NCI-H748 (cell line): ENCODE measurements at regions not wholly inside any gene's neighbourhood (a gene's known extent, or its start where the extent isn't known, plus 50 kb on each side); places are given as distances from the start of the nearest gene placed in this dataset.

Experiments used
- DNase-seq: peaks from one replicate; lab custom pipeline; 2025; ENCODE audit not compliant: unreplicated experiment; lab: John Stamatoyannopoulos, UW

DNA sequence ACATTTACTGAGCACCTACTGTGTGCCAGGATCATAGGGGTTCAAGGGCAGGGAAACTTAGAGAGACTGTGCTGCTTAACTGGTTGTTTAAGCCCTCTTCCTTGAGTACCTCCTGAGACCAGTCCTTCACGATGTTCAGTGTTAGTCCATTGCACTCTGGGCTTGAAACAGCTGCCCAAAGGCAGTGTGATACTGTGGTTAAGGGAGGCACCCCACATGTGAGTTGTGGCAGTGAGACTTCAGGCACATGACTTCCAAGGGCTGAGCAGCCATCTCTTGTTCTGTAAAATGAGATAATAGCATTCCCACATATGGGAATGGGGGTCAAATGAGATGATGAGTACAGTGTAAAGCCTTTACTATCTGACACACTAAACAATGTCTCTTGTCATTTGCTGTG lies 75.1 kb downstream of the LINGO1 start:
- DNase-seq = no peak

DNA sequence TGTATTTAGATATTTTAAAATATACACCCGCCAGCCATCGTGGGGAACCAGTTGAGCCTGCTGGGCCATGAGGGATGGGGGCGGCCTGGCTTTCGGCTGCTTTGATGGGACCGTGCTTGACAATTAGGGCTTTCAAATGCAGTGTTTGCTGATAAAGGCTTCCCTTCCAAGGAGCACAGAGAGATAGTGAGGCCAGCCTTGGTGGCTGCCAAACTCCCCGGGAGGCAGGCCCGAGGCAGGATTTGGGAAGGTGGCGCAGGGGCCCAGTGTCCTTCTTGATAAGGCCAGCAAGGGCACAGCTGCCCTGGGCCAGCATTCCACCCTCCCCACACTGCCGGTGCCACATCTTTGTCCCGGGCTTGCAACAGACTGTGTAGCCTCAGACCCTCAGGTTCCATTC lies 75.6 kb downstream of the LINGO1 start:
- DNase-seq = no peak

DNA sequence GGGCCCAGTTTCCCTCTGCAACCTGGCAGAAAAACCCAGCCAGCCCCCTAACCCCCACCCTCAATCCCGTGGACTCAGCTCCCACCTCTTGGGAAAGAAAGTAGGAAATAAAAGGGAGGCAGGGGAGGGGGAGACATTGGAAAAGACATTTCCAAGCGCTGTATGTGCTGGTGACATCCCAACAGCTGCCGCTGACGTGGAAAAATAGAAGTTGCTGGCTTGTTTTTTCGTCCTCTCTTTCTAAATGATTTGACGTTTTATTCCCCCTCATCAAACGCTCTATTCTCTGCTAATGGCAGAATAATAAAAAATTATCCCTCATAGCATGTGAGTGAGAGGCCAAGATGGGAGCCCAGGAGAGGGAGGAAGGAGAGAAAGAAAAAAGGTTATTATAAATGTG lies 76.1 kb downstream of the LINGO1 start:
- no peak for DNase-seq

DNA sequence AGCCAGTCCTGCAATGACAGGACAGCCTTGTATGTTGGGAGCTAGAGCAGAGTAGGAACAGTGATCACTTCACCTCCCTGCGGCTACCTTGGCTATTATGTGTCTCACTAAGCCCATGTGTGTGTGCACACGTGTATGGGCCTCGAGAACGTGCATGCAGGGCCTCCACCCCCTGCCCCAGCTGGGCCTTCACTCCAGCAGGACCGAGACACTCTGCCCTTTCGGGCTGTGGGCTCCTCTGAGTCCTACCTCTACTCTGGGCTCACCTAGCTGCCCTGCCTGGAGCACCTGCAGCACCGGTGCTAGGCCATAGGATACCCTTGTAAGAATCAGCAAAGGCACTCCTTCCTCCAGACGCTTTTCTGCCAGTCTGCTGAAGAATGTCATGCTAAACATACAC lies 77.5 kb downstream of the LINGO1 start:
- no peak for DNase-seq

DNA sequence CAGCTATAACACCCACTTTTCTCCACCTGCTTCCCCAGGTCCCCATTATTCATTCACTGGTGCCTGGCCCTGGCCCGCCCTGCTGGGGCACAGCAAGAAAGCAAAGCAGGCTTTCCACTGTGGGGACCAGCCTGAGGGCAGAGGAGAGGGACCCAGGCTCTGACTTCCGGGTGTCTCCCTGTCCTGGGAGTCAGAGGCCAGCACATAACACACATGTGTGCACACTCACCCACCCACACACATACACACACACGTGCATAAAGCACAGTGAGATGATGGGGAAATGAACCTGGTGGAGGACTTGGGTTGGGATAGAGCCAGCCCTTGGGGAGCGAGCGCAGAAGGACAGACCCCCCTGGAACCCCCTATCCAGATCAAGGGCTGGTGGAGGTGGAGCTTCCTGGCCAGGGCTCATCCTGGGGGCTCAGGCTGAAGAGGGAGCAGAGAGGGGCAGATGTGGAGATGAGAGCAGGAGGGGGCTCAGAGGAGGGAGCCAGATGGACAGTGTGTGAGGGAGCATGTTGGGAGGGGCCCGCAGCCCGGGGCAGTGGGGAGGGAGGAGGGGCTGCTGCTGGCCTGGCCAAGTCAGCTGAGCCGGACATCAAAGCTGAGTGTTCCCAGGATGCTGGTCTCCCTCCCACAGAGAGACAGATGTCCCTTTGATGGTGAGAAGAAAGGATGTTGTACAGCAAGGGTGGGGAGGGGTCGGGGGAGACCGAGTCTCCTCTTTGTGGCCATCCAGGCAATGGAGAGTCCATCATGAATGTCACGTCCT lies 78.2 kb downstream of the LINGO1 start:
- DNase-seq = no peak

DNA sequence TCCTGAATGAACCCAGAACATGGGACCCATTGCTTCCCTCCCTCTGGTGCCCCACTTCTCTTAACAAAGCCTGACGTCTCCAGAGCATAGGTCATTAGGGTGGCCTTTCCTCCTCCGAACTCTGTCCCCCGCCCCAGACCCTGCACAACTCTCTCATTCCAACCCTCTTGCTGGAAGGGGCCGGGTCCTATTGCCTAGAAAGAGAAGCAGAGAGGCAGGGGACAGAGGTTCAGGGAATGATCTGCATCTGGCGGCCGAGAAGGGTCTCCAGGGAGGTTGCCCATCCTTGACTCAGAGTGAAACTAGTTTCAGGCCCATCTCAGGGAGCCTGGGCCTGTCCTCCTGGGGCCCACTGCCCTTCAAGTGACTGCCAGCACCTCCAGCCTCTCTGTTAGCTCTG lies 79.0 kb downstream of the LINGO1 start:
- DNase-seq = no peak

DNA sequence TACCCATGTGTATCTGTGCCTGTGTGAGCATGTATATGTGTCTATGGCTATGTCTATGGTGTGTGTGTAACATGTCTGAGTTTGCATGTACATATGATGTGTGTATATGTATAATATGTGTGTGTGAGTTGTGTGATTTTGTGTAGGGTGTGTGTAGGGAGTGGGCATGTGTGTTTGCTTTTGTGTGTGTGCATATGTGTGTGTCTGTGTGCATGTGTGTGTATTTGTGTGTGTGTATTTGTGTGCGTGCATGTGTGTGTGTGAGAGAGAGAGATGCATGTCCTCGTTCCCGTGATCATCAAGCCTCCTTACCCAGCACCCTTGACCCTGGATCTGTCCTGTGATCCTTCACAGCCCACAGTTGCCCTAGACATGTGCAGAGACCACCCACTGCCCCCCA lies 79.5 kb downstream of the LINGO1 start:
- no peak for DNase-seq

DNA sequence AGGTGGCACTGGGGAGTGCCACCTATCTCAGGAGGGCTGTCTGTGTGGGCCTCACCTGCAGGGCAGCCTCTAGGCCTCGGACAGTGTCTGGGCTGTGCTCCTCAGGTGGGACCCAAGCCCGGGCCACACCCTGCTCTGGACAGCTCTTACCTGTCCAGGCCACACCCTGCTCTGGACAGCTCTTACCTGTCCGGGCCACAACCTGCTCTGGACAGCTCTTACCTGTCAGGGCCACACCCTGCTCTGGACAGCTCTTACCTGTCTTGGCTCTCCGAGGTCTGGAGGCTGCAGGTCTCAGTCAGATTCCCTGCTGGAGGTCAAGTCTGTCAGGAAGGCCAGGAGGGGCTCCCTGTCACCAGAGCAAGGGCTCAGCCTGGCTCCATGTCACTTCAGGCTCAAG lies 80.6 kb downstream of the LINGO1 start:
- DNase-seq = peak; percentile 22

DNA sequence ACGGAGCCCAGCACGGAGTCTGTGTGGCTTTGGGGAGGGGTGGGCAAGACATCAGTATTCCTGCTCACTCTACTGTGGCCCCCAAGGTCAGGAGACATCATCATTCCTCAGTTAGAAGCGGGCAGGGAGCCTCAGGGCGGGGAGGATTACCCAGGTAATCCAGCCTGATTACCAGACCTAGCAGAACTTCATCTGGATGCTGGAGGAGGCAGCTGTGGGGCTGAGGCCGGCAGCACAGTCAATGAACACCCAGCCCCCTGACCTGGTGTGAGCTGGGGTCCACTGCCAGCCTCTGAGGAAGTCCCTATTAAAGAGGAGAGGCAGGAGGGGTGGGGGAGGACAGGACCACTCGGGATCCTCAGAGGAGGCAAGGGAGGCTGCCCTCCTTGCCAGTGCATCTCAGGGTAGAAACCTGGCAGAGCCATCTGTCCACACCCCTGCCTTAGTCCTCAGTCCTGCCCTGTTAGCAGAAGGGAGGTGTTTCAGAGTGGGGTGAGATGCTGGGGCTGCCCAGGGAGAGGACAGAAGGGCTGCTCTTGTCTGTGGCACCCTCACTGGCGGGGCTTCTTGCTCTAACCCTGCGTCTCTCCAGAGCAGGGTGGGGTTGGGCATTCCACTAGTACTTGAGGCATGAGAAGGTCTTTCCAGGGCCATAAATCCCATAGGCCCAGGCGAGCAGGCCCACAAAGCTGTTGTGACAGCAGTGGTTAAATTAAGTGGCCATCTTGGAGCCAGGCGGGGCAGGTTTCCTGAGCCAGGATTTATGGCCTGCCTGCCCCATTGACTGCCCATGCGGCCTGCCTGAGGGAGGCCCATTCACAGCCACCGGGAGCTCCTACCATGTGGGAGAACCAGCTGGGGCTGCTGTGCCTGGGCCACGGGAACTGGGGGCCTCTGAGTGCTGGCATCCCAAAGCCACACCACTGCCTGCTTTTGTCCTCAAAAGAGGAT lies 82.1 kb downstream of the LINGO1 start:
- no peak for DNase-seq

DNA sequence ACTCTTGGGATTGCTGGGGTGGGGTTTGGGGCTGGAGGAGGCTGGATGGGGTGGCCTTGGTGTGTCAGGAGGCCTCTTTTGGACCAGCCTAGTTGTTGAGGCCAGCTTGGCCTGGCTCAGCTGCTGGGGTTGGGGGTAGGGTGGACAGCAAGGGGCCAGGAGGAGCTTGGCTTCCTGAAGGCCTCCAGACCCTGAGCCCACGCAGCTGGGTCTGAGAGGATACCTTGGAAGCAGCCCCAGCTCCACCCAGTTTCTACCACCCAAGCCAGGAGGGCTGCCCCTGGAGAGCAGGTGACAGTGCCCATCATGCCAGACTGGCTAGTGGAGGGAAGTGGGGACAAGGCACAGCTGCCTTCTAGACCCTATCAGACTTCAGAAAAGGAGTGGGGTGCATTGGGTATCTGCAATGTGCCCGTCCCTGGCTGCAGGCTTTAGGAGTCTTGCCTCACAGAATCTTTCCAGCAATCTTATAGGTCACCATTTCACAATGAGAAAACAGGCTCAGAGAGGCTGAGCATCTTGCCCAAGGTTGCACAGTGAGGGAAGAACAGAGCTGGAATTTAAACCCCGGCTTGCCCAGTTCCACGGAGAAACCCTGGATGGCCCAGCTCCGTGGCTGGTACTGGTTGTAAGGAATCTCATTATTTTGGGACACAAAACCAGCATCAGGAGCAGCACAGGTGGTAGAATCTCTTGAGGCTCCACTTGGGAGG lies 83.0 kb downstream of the LINGO1 start:
- no peak for DNase-seq

DNA sequence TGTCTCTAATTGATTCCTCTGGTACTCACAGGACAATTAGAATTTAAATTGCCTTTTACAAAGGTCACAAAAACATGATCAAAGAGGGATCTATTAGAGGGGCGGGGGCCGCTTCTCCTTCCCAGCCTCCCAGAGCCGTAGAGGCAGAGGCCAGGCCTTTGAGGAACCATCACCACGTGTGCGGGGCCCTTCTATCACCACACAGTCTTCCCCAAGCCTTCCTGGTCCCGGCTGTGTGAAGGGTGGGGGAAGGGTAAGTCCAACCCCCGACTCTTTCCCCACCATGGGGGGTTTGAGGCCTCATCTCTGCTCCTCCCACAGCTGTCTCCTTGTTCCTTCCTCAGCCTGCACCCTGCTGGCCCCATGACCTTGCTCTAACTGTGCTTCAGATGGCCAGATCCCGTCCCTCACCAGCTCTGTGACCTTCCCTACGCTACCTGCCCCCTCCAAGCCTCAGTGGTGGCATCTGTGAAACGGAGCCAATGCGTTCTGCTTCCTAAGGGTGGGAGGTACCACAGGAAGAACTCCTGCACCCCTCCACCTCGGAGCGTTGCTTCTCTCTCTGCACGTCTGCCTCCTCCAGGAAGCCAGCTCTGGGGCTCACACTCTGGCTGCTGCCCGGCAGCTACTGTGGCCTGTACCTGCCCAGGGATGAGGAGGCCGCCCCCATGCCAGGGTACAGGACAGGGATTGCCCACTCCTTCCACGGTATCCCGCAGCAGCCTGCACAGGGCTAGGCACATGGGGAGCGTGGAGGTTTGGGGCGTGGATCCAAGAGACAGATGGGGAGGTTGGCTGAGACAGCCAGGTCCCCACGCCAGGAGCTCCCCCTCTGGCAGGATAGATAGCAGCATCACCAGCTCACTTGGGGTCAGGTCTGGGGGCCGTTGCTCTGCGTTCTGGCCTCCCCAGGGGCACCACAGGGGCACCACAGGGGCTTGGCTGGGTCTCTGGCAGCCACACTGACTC lies 83.8 kb downstream of the LINGO1 start:
- DNase-seq = no peak

DNA sequence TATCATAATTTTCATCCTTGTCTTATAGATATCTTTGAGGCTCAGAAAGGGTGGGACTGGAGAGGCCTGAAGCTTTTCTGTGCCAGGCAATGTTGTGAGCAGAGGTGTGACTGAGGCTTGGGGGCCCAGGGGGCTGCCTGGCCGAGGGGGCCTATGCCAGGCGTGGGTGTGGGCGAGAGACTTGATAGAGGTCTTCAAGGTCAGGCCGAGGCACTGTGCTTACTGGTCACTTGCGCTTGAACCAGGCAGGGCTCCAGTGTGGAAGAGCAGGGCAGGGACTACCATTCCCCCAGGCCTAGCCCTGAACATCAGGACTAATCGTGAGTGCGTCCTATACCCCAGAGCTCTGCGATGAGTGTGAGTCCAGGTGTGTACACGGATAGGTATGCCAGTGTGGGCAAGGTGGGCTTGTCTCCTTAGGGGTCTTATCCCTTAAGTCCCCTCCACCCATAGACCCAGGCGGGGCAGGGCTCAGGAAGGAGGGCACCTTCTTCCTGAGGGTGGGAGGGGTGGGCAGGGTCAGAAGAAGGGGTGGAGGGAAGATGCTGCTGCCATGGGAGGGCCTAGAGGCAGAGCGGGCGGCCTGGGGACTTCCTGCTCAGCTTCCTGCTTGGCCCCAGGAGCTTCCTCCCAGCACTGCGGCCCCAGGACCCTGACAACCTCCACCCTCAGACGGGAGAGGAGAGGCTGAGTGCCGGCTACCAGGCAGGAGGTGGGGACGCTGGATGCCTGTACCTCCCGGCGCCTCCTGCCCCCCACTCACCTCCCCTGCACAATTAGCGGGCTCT lies 84.7 kb downstream of the LINGO1 start:
- no peak for DNase-seq

DNA sequence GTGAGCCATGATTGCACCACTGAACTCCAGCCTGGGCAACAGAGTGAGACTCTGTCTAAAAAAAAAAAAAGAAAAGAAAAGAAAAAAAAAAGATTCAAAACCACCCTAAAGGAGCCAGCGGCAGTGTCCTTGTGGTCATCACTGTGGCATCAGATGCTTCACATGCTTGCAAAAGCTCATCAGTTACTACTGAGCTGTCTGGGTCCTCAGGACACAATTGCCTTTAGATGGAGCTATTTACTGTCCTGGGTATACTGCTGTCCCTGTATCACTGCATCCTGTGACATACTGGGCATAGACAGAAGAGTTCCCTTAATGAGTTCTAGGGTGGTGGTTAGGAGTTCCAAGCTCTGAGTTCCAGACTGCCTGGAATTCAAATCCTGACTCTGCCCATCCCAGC lies 85.8 kb downstream of the LINGO1 start:
- DNase-seq = no peak

DNA sequence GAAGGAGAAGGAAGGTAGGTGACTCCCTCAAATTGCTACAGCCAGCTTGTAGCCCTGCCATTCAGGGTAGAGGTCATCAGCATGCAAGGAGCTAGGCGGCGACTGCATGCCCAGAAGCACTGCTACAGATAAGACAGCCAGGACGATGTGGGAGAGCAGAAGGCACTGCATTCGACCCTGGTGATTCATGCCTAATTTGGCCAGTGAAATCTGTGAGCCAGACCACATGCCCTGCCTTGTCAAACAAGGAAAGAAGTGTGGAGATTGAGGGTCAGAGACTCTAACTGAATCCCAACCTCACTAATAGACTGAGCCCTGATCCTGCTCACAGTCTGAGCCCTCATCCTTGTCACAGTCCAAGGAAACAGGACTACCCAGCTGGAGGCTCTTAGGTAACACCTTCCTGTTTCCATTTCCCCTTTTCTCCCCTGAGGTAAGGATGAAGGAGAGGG lies 86.6 kb downstream of the LINGO1 start:
- no peak for DNase-seq

DNA sequence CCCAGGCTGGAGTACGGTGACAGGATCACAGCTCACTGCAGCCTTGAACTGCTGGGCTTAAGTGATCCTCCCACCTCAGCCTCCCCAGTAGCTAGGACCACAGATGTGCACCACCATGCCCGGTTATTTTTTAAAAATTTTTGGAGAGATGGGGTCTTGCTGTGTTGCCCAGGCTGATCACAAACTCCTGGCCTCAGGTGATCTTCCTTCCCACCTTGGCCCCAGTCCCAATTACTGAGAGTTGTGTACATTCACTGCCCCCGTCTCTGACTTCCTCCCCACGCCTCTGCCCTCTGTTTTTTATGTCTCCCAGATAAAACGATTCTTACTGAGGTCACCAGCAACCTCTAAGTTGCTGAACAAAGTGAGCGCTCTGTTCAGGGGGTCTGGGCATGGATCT lies 87.7 kb downstream of the LINGO1 start:
- DNase-seq = no peak

DNA sequence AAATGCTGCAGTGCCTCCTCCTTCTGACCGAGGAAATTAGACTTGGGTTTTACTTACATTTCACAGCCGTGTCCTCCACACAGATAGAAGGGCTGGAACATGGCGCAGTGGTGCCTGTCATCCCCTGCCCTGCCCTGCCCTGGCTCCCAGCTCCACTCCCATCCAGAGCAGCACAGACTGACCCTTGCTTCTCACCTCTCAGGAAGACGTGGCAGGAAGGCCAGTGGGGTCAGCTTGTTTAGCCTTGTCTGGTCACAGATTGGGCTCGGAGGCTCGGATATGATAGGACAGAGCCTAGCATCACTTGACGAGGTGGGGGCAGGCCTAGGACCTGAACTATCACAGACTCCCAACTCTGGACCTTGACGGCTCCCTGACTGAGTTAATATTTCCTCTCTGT lies 88.5 kb downstream of the LINGO1 start:
- DNase-seq = no peak

DNA sequence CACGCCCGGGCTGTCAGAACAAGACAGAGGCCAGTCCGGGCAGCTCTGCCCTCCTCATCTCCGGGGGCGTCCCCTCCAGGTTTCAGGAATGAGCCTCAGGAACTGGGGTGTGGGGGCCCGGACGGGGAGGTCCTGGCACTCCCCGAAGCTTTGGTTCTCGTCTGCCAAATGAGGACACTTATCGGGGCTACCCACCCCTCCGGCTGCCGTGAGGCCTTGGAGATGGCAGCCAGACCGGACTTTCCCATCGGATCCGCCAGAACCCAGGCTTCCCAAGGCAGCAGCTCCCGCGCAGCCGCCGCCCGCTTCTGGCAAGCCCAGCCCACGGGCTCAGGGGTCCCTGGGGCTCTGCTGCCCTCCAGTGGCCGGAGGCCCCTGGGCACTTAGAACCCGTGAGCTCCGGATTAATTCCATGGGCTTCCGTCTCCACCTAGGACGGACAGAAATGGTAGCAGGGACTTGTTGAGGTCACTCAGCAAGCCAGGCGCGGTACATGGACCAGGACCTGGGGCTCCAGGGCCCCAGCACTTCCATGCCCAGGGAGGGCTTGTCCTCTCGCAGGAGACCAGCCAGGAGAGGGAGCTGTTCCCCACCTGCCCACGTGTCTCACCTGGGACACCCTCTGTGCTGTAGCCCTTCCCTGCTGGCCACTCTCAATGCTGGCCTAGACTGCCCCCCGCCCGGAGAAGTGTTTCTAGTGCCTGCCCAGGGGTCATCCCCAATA lies 89.4 kb downstream of the LINGO1 start:
- peak; percentile 79 for DNase-seq

DNA sequence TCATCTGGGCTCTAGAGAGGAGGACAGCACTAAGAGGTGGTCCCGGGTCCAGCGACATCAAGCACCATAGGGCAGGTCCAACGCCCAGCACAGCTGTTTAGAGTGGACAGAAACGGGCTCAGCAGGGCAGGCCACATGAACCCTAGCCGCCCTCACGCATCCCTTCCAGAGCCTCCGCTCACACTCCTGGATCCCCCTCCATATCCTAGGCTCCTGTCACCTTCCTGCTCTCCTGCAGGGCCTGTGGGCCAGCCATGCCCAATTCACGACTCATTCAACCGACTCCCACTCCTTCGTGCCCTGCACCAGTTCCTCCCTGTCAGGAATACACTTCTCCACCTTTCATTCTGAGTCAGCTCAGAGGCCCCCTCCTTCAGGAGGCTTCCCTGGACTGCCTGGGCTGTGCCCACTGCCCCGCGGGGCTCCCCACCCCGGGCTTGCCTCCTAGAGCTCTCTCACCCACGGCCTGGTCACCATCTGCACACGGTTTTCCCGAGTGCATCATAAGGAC lies 90.2 kb downstream of the LINGO1 start:
- DNase-seq = no peak
